ENCODE measurements at regions not wholly inside any gene's neighbourhood (a gene's known extent, or its start where the extent isn't known, plus 50 kb on each side); places are given as distances from the start of the nearest gene placed in this dataset.

DNA sequence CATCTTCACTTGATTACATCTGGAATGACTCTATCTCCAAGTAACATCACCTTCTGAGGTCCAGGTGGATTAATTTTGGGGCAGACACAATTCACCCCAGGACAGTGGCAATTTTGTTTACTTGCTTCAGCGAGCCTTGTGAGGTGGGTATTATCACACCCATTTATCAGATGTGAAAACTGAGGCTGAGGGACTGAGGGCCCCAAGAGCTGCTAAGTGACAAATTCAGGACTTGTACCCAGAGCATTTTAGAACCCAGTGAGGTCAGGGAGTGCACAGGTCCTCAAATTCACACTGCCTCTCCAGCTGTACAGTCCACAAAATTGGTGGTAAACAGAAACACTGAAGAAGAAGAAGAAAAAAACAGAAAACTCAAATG is 125.2 kb upstream of the PMEPA1 start:
- H2BK120ac ChIP-seq (ENCODE audit: low read depth, low read length): no peak overlapping the region
- H2AFZ ChIP-seq (replicated peaks; ENCODE audit: low read length, poor library complexity): no peak overlapping the region
- H2BK5ac ChIP-seq (ENCODE audit: low read depth, low read length, poor library complexity, severe bottlenecking): no peak overlapping the region
- no peak overlapping the region for H2BK20ac ChIP-seq (ENCODE audit: low read depth, low read length)
- no peak overlapping the region for H2AK5ac ChIP-seq (ENCODE audit: low read depth, low read length)
- no peaks in the 10 kb centered on the region for H3K4me1 ChIP-seq (ENCODE audit: control insufficient read depth, insufficient read depth, low read length)
- no peak overlapping the region for H3K56ac ChIP-seq (ENCODE audit: extremely low read depth, insufficient read depth, low read length)
- dilution Hi-C loops (cut with HindIII; ENCODE audit: low sequenced_read_pairs, unreplicated experiment) (no loop called here), intact Hi-C loops (cut with micrococcal nuclease) (no loop called here), in situ Hi-C loops (cut with MboI; ENCODE audit: low sequenced_read_pairs) (no loop called here)
- no peaks in the 10 kb centered on the region for H3K79me1 ChIP-seq (ENCODE audit: low read depth in 1 of 2, low read length in 2 of 2)
- TF ChIP-seq NFE2L2 (IDR thresholded peaks at IDR 0.05; ENCODE audit: low read depth, low read length) (no peak), RFX5 (IDR thresholded peaks at IDR 0.05; ENCODE audit: low read depth, low read length) (no peak), POLR2A (IDR thresholded peaks at IDR 0.05; ENCODE audit: low read depth, low read length) (no peak), RAD21 (IDR thresholded peaks at IDR 0.05; ENCODE audit: low read length) (no peak), FOS (IDR thresholded peaks at IDR 0.05; ENCODE audit: low read depth, low read length) (no peak), RCOR1 (IDR thresholded peaks at IDR 0.05; ENCODE audit: insufficient replicate concordance, low read length) (no peak), CHD1 (IDR thresholded peaks at IDR 0.05; ENCODE audit: low read depth, low read length) (no peak)
- TF ChIP-seq, protein P1, sequence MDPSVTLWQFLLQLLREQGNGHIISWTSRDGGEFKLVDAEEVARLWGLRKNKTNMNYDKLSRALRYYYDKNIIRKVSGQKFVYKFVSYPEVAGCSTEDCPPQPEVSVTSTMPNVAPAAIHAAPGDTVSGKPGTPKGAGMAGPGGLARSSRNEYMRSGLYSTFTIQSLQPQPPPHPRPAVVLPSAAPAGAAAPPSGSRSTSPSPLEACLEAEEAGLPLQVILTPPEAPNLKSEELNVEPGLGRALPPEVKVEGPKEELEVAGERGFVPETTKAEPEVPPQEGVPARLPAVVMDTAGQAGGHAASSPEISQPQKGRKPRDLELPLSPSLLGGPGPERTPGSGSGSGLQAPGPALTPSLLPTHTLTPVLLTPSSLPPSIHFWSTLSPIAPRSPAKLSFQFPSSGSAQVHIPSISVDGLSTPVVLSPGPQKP (IDR thresholded peaks at IDR 0.05; ENCODE audit: borderline replicate concordance, low read depth, low read length): no peak
- no peaks in the 10 kb centered on the region for H3K9me1 ChIP-seq (ENCODE audit: insufficient read depth, low read length)
- no peak overlapping the region for H3K14ac ChIP-seq (replicated peaks; ENCODE audit: low read depth, low read length)
- H4K8ac ChIP-seq (ENCODE audit: low read depth in 2 of 2, low read length in 2 of 2): no peak overlapping the region
- H3K23ac ChIP-seq (ENCODE audit: low read depth, low read length): no peak overlapping the region
- no peak overlapping the region for H3K4me3 ChIP-seq (ENCODE audit: insufficient read depth, low read depth, low read length)
- CTCF ChIA-PET: no interaction called here
- no peak overlapping the region for H4K5ac ChIP-seq (ENCODE audit: low read depth, low read length)
- no peak overlapping the region for H3K27ac ChIP-seq (ENCODE audit: insufficient read depth, low read length)
- no peak overlapping the region for H3K9ac ChIP-seq (ENCODE audit: low read depth, low read length)
- H3K4ac ChIP-seq (ENCODE audit: low read depth, low read length): no peak overlapping the region
- H3K9me3 ChIP-seq (ENCODE audit: control insufficient read depth, insufficient read depth, low read length): no peaks in the 10 kb centered on the region
- H4K91ac ChIP-seq (ENCODE audit: insufficient read depth, low read depth, low read length): no peak overlapping the region
- H3K36me3 ChIP-seq (ENCODE audit: control insufficient read depth, insufficient read depth, low read length): no peaks in the 10 kb centered on the region
- WGBS, 2 experiments (ENCODE audit: extremely low coverage in 2 of 2, insufficient read length in 1 of 2): no CpG with 5 or more reads among the region's 1 CpG
- no peaks in the 10 kb centered on the region; the same call in 1 of the 2 replicates for H4K20me1 ChIP-seq (ENCODE audit: insufficient read depth, low read length)
- no peak overlapping the region for H2BK15ac ChIP-seq (ENCODE audit: low read depth, low read length)
- BruUV-seq (replicated peaks): no TSS peak
- H3K4me2 ChIP-seq (ENCODE audit: low read depth, low read length): no peak overlapping the region
- ATAC-seq (ENCODE audit: low read depth): no peak
- no peak overlapping the region for H3K18ac ChIP-seq (ENCODE audit: low read depth, low read length)
- POLR2A ChIA-PET (ENCODE audit: unreplicated experiment): no interaction called here
- H2AK9ac ChIP-seq (replicated peaks; ENCODE audit: low read depth, low read length, poor library complexity): no peak overlapping the region
- no peak for DNase-seq
- peaks cover 15% of the 10 kb centered on the region for H3K27me3 ChIP-seq (ENCODE audit: control insufficient read depth, insufficient read depth, low read length)

Data from IMR-90 (cell line).